Hematopoietic multipotent progenitor cell treated with erythropoietin and hydrocortisone succinate and interleukin-3 and kit ligand, for 17 days (in vitro differentiated cells): ENCODE measurements at regions not wholly inside any gene's neighbourhood (a gene's known extent, or its start where the extent isn't known, plus 50 kb on each side); places are given as distances from the start of the nearest gene placed in this dataset.
"Not testable (repeated sequence)": the region's sequence is repeated elsewhere in the genome, so short reads cannot be mapped to it uniquely, and the experiment has no call there.

Experiments
- DNase-seq: peaks from one replicate; pipeline ENCODE4 v3.0.0-alpha.2; 2015; ENCODE audit warnings: low spot score

- DNase-seq = no peak
These were observed 93.7 kb upstream of the SGCG start for GRCh38 chr13:23086968-23087623.

DNA sequence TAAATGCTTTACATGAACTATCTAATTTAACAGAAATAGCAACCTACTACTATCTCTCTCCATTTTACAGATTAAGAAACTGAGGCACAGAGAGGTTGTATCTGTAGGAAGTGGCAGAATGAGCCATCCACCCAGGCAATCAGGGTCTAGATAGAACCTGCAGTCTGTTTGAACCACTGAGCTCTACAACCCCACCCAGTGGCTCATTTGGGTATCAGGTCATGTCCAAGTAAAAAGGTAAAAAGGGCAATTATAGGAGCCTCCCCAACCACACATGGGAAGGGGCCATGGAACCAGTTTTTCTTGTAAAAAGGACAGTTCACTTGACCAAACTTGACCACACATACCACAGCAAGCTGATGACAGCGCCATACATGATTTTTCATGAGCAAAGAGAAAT, 92.9 kb upstream of the SGCG start:
- no peak for DNase-seq

- no peak for DNase-seq
These were observed 82.4 kb upstream of the SGCG start for GRCh38 chr13:23098161-23098907.

DNA sequence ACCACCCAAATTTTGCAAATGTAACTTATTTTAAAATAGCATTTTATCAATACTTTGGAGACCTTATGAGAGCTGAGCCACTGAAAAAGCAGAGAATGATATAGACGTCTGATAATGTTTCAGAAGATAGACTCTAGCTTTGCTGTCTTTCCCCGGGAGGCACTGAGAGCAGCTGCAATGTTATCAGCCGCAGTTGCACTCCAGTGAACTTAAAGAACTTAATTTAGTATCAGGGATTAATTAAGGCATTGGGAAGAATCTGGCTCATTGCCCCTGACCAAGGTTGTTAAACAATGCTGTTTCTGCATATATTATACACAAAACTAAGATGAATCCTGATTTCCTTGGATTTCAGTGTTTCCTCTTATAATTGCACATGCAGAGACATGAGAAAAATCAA, 75.7 kb upstream of the SGCG start:
- DNase-seq = no peak

DNA sequence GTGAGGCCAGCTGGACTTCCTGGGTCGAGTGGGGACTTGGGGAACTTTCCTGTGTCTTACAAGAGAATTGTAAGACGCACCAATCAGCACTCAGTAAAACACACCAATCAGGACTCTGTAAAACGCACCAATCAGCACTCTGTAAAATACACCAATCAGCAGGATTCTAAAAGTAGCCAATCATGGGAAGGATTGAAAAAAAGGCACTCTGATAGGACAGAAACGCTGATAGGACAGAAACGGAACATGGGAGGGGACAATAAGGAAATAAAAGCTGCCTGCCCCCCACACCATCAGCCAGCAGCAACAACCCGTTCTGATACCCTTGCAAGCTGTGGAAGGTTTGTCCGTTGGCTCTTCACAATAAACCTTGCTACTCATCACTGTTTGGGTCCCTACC, 73.1 kb upstream of the SGCG start:
- DNase-seq = no peak

- no peak for DNase-seq
These were observed 61.6 kb upstream of the SGCG start for GRCh38 chr13:23119131-23119530.

DNA sequence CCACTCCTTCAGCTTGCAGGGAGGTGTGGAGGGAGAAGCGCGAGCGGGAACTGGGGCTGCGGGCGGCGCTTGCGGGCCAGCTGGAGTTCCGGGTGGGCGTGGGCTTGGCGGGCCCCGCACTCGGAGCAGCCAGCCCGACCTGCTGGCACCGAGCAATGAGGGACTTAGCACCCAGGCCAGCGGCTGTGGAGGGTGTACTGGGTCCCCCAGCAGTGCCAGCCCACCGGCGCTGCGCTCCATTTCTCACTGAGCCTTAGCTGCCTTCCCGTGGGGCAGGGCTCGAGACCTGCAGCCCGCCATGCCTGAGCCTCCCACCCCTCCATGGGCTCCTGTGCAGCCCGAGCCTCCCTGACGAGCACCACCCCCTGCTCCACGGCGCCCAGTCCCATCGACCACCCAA, 53.2 kb upstream of the SGCG start:
- DNase-seq = not testable (repeated sequence)

DNA sequence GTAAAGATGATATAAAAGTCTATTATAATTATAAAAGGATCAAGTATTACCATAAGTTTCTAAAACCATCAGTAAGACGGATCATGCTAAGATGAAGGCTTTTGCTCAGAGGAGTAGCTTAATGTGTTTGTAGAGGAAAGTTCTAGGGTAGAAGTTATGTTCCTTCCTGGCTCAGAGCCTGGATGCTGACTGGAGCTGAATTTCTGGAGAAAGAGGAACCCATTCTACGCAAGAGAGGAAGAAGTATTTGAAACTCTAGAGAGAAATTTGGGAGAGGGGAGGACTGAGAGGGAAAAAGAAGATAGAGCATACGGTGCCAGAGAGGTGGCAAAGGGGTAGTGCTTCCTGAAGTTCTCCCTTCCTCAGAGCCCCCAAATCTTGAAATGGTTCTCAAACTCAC, 51.4 kb upstream of the SGCG start:
- DNase-seq = no peak
